Fibroblast of lung (primary cell): ENCODE measurements at regions not wholly inside any gene's neighbourhood (a gene's known extent, or its start where the extent isn't known, plus 50 kb on each side); places are given as distances from the start of the nearest gene placed in this dataset.

Source experiments
- CTCF ChIP-seq, 2 donors: IDR thresholded peaks in 1 of 2; conservative IDR thresholded peaks in 1 of 2; 1 replicate in 1 of 2; 2 replicates in 1 of 2; pipeline ENCODE4 v1.5.1; 2011 to 2012; ENCODE audit warnings: low read length in 2 of 2, control low read depth in 1 of 2, inconsistent platforms in 1 of 2, low read depth in 1 of 2, mild to moderate bottlenecking in 1 of 2
- EZH2 ChIP-seq: IDR thresholded peaks from 2 replicates; pipeline ENCODE4 v1.5.1; 2012; ENCODE audit warnings: low read length, control low read depth, mild to moderate bottlenecking; ENCODE audit errors: missing control alignments

GRCh38 chr19:28196101-28196500 is 1016.9 kb downstream of the UQCRFS1 start:
- TF ChIP-seq CTCF (conservative IDR thresholded peaks at IDR 0.05 in 1 of 2, IDR thresholded peaks at IDR 0.05 in 1 of 2; ENCODE audit: low read depth in 1 of 2, low read length in 2 of 2) (no peak), EZH2 (no peak)
